BJ (cell line): ENCODE measurements at regions not wholly inside any gene's neighbourhood (a gene's known extent, or its start where the extent isn't known, plus 50 kb on each side); places are given as distances from the start of the nearest gene placed in this dataset.

Source experiments
- CTCF ChIA-PET: fragments of 350-600 bp; formaldehyde crosslinking; extraction: SDS; loops from one replicate; lab custom pipeline; 2021; ENCODE audit warnings: antibody characterized with exemption, inconsistent platforms; lab: Yijun Ruan, JAX
- POLR2A ChIA-PET: fragments of 300-600 bp; sonication (Branson Sonifier 250); formaldehyde crosslinking; extraction: SDS; loops from one replicate; lab custom pipeline; 2021; ENCODE audit warnings: antibody characterized with exemption; lab: Charles Lee
- DNase-seq: peaks from one replicate; pipeline ENCODE4 v3.0.0-alpha.2; 2011; ENCODE audit warnings: low read depth
- H3K27me3 ChIP-seq: 2 replicates; pipeline ENCODE4 v1.6.0; 2011; ENCODE audit warnings: low read length; ENCODE audit not compliant: control insufficient read depth, insufficient read depth
- H3K36me3 ChIP-seq: 2 replicates; pipeline ENCODE4 v1.5.1; 2011; ENCODE audit warnings: low read length; ENCODE audit not compliant: control insufficient read depth, insufficient read depth
- H3K4me3 ChIP-seq: 2 replicates; pipeline ENCODE4 v1.5.1; 2011; ENCODE audit warnings: low read depth, mild to moderate bottlenecking, control low read depth, low read length
- TF ChIP-seq, protein P1 (sequence below): IDR thresholded peaks from 2 replicates; pipeline ENCODE4 v1.5.1; 2011; ENCODE audit warnings: low read depth, mild to moderate bottlenecking, control low read depth, inconsistent platforms, low read length, moderate library complexity; ENCODE audit not compliant: insufficient read depth

DNA sequence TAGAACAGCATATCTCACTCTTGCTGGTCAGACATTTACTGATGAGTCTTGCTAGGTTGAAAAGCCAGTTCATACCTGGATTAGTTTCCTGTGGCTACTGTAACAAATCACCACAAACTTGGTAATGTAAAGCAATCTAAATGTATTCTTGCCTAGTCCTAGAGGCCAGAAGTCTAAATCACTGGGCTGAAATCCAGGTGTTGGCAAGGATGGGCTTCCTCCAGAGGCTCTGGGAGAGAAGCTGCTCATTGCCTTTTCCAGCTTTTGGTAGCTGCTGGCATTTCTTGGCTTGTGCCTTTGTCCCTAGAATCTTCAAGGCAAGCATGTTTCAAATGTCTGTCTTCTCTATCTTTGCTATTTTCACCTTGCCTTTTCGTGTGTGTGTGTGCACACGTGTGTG is 62.3 kb upstream of the MAP4K3 start:
- ChIA-PET CTCF (no interaction called here), POLR2A (interaction anchor here (0.6 kb wide), 1 partner anchor 68 kb away, joined by 4 read pairs; no protein-coding TSS in a partner anchor)
- Histone ChIP-seq H3K27me3 (no peaks in the 10 kb centered on the region), H3K36me3 (no peaks in the 10 kb centered on the region), H3K4me3 (no peak overlapping the region)
- DNase-seq: no peak
- TF ChIP-seq, protein P1, sequence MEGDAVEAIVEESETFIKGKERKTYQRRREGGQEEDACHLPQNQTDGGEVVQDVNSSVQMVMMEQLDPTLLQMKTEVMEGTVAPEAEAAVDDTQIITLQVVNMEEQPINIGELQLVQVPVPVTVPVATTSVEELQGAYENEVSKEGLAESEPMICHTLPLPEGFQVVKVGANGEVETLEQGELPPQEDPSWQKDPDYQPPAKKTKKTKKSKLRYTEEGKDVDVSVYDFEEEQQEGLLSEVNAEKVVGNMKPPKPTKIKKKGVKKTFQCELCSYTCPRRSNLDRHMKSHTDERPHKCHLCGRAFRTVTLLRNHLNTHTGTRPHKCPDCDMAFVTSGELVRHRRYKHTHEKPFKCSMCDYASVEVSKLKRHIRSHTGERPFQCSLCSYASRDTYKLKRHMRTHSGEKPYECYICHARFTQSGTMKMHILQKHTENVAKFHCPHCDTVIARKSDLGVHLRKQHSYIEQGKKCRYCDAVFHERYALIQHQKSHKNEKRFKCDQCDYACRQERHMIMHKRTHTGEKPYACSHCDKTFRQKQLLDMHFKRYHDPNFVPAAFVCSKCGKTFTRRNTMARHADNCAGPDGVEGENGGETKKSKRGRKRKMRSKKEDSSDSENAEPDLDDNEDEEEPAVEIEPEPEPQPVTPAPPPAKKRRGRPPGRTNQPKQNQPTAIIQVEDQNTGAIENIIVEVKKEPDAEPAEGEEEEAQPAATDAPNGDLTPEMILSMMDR: no peak

DNA sequence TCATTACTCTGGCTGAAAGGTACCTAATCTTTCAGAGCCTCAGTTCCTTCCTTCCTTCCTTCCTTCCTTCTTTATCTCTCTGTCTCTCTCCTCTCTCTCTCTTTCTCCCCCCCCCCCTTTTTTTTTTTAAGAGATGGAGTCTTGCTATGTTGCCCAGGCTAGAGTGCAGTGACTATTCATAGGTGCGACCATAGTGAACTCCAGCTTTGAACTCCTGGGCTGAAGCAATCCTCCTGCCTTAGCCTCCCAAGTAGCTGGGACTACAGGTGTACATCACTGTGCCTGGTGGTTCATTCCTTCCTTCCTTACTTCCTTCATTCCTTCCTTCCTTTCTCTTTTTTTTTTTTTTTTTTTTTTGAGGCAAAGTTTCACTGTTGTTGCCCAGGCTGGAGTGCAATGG is 64.3 kb upstream of the MAP4K3 start:
- no peaks in the 10 kb centered on the region for H3K36me3 ChIP-seq
- TF ChIP-seq, protein P1: no peak
- no peaks in the 10 kb centered on the region for H3K27me3 ChIP-seq
- H3K4me3 ChIP-seq: no peak overlapping the region
- POLR2A ChIA-PET: no interaction called here
- CTCF ChIA-PET: interaction anchor here (1.2 kb wide), 1 partner anchor 9 kb away, joined by 3 read pairs; no protein-coding TSS in a partner anchor
- DNase-seq: no peak

DNA sequence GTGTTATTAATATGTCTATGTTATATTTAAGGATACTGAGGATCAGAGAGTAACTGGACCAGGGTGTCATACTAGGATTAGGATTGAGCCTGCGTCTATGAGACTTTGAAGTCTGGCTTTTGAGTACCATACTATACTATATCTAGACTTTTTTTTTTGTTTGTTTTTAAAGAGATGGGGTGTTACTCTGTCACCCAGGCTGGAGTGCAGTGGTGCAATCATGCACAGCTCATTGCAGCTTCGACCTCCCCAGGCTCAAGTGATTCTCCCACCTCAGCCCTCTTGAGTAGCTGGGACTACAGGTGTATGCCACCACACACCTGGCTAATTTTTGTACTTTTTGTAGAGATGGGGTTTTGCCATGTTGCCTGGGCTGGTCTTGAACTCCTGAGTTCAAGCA is 66.2 kb upstream of the MAP4K3 start:
- Histone ChIP-seq H3K27me3 (no peaks in the 10 kb centered on the region), H3K36me3 (no peaks in the 10 kb centered on the region), H3K4me3 (no peak overlapping the region)
- ChIA-PET POLR2A (no interaction called here), CTCF (no interaction called here)
- TF ChIP-seq, protein P1: no peak
- no peak for DNase-seq

DNA sequence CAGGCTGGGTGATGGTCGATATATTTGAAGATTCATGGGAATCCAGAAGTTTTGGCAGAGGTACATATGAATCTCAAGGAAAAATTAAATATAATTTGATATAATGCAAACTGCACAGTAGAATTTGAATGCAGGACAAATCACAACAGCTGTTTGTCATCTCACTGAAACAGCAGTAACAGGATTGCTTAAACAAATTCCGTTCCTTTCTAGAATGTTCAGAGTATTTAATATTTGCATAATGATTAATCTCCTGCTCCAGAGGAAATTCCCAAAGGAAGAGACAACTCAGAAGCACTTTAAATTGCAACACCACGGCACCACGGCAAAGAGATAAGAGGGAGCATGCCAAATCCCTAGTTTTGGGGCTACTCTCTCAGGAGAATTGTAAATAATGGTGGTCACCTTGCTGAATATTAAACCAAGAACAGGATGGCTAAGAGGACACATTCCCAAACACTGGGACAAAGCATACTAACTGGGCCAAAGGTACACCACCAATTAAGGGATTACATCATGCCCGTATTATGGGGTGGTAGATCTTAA is 67.8 kb upstream of the MAP4K3 start:
- ChIA-PET POLR2A (no interaction called here), CTCF (no interaction called here)
- DNase-seq: peak; percentile 77
- Histone ChIP-seq H3K36me3 (no peaks in the 10 kb centered on the region), H3K4me3 (no peak overlapping the region), H3K27me3 (no peaks in the 10 kb centered on the region)
- TF ChIP-seq, protein P1: no peak

DNA sequence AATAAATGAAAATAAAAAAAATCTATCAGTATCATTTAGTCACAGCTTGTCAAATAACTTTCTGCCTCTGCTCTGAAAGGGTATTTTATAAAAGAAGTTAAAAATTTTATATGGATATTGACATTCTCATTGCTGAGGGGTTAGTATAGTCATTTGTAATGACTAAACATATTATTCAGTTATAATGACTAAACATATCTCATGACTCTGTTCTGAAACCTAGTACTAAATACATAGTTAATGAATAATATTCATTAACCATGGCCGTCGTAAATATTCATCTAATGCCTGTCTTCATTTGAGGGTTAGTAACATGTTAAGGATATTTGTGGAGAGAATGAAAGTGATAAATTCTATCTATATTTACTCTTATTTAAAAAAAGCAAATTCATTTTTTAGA is 69.1 kb upstream of the MAP4K3 start:
- CTCF ChIA-PET: interaction anchor here (0.7 kb wide), 1 partner anchor 124 kb away, joined by 3 read pairs; no protein-coding TSS in a partner anchor
- no peak overlapping the region for H3K4me3 ChIP-seq
- no peaks in the 10 kb centered on the region for H3K36me3 ChIP-seq
- TF ChIP-seq, protein P1: no peak
- POLR2A ChIA-PET: no interaction called here
- no peaks in the 10 kb centered on the region for H3K27me3 ChIP-seq
- no peak for DNase-seq
